ENCODE measurements at regions not wholly inside any gene's neighbourhood (a gene's known extent, or its start where the extent isn't known, plus 50 kb on each side); places are given as distances from the start of the nearest gene placed in this dataset.
"Not testable (repeated sequence)": the region's sequence is repeated elsewhere in the genome, so short reads cannot be mapped to it uniquely, and the experiment has no call there.

DNA sequence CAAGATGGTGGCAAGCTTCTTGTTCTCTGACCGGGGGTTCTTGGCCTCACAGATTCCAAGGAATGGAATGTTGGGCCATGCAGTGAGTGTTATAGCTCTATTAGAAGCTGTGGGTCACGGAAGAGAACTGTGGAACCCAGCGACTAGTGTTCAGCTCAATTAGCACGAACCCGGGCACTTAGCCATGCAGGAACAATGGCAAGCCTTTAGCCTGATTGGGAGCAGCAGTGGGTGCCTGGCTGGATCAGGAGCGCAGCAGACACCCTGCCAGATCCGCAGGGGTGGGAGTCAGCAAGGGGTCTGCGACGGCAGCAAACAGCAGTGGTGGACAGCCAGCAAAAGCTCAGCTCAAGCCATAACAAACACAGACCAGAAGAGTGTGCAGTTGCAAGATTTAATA, 105.1 kb upstream of the SHISA3 start:
- RAD21 ChIA-PET (ENCODE audit: low non-redundant PET in 1 of 2, low total read pairs in 2 of 2, uncharacterized antibody in 2 of 2, unreplicated experiment in 2 of 2); H3K27me3 ChIP-seq (ENCODE audit: insufficient read depth, low read length); intact Hi-C loops (cut with micrococcal nuclease); POLR2A ChIA-PET; H3K36me3 ChIP-seq (ENCODE audit: control insufficient read depth in 1 of 2, insufficient read depth in 2 of 2, low read length in 2 of 2); ATAC-seq; H3K9me2 ChIP-seq (ENCODE audit: insufficient read depth); H4K20me1 ChIP-seq (ENCODE audit: insufficient read depth); DNase-seq (ENCODE audit: low read depth, low spot score); H3K9me3 ChIP-seq (ENCODE audit: control insufficient read depth in 1 of 2, insufficient read depth in 1 of 2, low read depth in 1 of 2, low read length in 2 of 2); H3K4me3 ChIP-seq (replicated peaks in 1 of 2; ENCODE audit: low read depth in 1 of 2, low read length in 2 of 2); H3K4me1 ChIP-seq (ENCODE audit: control insufficient read depth in 1 of 2, insufficient read depth in 2 of 2, low read length in 2 of 2); H3K79me2 ChIP-seq (ENCODE audit: insufficient read depth, low read length); H3K4me2 ChIP-seq (ENCODE audit: low read length); BruUV-seq (replicated peaks); H3K27ac ChIP-seq (ENCODE audit: low read depth, low read length); H3K9ac ChIP-seq (ENCODE audit: low read length); H2AFZ ChIP-seq (ENCODE audit: low read depth, low read length, poor library complexity, severe bottlenecking): not testable (repeated sequence)
- CTCF ChIA-PET = interaction anchor here (1.3 kb wide), 1 partner anchor 10 kb away, joined by 4 read pairs; no protein-coding TSS in a partner anchor

DNA sequence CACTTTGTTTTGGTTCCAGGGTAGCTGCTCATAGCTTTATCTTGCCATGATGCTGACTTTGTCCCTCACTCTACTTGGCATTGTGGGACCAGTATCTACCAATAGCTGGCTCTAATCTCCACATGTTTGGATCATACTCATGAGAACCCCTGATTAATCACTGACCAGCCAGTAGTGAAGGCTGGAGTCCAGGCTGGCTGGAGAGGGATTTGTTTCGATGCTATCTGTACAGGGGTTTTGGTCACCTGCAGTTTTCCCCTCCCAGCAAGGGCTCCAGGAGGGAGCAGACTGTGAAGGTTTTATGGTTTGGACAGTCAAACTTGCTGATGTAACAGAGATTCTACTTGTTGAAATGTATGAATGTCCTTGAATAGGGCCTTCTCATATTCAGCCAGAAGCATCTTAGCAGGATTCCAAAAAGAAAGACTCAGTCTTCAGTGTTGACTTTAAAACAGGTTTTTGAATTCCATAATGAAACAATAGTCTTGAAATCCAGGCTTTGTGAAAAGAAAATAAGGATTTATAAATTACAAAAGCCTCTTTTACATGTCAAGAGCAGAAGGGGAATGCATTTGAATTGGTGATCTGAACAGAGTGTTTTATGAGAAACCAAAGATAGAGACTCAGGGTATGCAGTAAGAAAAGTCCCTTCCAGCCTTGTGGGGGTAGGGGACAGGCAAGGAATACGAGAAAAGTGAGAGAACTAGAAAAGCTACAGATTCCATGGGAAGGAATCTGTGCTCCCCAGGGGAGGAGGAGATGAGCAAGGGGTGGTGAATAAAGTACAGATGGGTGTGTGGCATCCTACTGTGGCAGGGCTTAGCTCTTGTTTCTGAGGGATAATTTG, 103.1 kb upstream of the SHISA3 start:
- Histone ChIP-seq H3K4me2 (ENCODE audit: low read length) (no peak overlapping the region), H3K36me3 (ENCODE audit: control insufficient read depth in 1 of 2, insufficient read depth in 2 of 2, low read length in 2 of 2) (no peaks in the 10 kb centered on the region), H3K4me3 (replicated peaks in 1 of 2; ENCODE audit: low read depth in 1 of 2, low read length in 2 of 2) (no peak overlapping the region), H3K9me2 (ENCODE audit: insufficient read depth) (no peaks in the 10 kb centered on the region), H3K79me2 (ENCODE audit: insufficient read depth, low read length) (no peaks in the 10 kb centered on the region), H3K4me1 (ENCODE audit: control insufficient read depth in 1 of 2, insufficient read depth in 2 of 2, low read length in 2 of 2) (no peaks in the 10 kb centered on the region), H3K9me3 (ENCODE audit: control insufficient read depth in 1 of 2, insufficient read depth in 1 of 2, low read depth in 1 of 2, low read length in 2 of 2) (no peaks in the 10 kb centered on the region), H2AFZ (ENCODE audit: low read depth, low read length, poor library complexity, severe bottlenecking) (no peak overlapping the region), H3K9ac (ENCODE audit: low read length) (no peak overlapping the region), H3K27ac (ENCODE audit: low read depth, low read length) (no peak overlapping the region), H3K27me3 (ENCODE audit: insufficient read depth, low read length) (peaks cover 5% of the 10 kb centered on the region; the same call in 1 of the 2 replicates), H4K20me1 (ENCODE audit: insufficient read depth) (no peaks in the 10 kb centered on the region)
- TF ChIP-seq, protein P1, sequence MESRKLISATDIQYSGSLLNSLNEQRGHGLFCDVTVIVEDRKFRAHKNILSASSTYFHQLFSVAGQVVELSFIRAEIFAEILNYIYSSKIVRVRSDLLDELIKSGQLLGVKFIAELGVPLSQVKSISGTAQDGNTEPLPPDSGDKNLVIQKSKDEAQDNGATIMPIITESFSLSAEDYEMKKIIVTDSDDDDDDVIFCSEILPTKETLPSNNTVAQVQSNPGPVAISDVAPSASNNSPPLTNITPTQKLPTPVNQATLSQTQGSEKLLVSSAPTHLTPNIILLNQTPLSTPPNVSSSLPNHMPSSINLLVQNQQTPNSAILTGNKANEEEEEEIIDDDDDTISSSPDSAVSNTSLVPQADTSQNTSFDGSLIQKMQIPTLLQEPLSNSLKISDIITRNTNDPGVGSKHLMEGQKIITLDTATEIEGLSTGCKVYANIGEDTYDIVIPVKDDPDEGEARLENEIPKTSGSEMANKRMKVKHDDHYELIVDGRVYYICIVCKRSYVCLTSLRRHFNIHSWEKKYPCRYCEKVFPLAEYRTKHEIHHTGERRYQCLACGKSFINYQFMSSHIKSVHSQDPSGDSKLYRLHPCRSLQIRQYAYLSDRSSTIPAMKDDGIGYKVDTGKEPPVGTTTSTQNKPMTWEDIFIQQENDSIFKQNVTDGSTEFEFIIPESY (IDR thresholded peaks at IDR 0.05; ENCODE audit: extremely low read depth, insufficient replicate concordance, low read length) = no peak
- TF ChIP-seq, protein P2, sequence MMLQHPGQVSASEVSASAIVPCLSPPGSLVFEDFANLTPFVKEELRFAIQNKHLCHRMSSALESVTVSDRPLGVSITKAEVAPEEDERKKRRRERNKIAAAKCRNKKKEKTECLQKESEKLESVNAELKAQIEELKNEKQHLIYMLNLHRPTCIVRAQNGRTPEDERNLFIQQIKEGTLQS (IDR thresholded peaks at IDR 0.05) = no peak
- no peak for TF ChIP-seq CEBPB (IDR thresholded peaks at IDR 0.05; ENCODE audit: low read depth)
- TF ChIP-seq SP1 (IDR thresholded peaks at IDR 0.05; ENCODE audit: low read depth) = no peak
- TF ChIP-seq JUND (IDR thresholded peaks at IDR 0.05) = no peak
- ATAC-seq = no peak
- RAD21 ChIA-PET (ENCODE audit: low non-redundant PET in 1 of 2, low total read pairs in 2 of 2, uncharacterized antibody in 2 of 2, unreplicated experiment in 2 of 2) = no interaction called here
- no TSS peak for BruUV-seq (replicated peaks)
- CTCF ChIA-PET = interaction anchor here (1.2 to 1.4 kb wide), 2 partner anchors 12 to 14 kb away, joined by 3 read pairs; no protein-coding TSS in a partner anchor
- intact Hi-C loops (cut with micrococcal nuclease) = no loop called here
- POLR2A ChIA-PET = no interaction called here
- no peak for DNase-seq (ENCODE audit: low read depth, low spot score)

All from HCT116 (cell line).